VCaP (cell line): ENCODE measurements at regions not wholly inside any gene's neighbourhood (a gene's known extent, or its start where the extent isn't known, plus 50 kb on each side); places are given as distances from the start of the nearest gene placed in this dataset.

ENCODE experiments used
- H3K27ac ChIP-seq: fragments of 450-650 bp; 2 replicates; pipeline ENCODE4 v1.5.1; 2017
- CTCF ChIP-seq: fragments of 450-650 bp; conservative IDR thresholded peaks from 2 replicates; pipeline ENCODE4 v1.5.1; 2017; ENCODE audit warnings: mild to moderate bottlenecking, moderate library complexity

DNA sequence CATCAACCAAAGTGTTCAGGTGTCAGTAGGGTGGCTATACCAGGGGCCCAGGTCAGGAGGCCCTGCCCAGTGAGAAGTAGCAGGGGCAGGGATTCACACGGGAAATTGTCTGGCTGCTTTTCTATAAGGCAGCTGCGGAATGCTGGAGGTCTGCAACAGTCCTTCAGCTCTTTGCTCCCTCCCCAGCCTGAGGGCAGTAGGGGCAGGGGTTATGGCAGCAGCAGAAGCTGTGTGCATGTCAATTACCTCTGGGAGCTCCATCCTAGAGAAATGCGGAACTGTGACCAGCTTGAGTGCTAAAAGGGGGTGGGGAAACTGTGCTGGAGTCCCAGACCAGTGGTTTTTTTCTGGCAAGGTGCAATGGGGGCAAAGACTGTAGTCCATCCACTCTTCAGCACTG is 810.4 kb downstream of the PCDH7 start:
- TF ChIP-seq CTCF: no peak
- no peak overlapping the region for H3K27ac ChIP-seq

DNA sequence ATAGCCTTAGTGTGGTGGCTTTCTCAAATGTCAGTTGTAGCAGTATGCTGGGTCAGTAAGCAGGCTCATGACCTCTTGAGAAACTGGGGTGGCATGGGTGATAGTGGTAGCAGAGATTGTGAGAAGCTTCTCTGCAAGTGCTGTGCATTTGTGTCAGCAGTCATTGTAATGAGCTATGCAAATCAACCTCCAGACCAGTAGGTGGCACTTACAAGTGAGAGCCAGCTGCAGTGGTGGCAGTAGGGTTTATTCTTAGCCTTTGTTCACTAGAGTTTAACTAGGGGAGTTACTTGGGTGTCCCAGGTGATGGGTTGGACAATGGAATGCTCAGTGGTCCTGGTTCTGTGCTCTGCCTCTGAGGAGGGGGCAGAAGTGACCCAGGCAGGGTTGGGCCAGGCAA is 818.7 kb downstream of the PCDH7 start:
- no peak for TF ChIP-seq CTCF
- H3K27ac ChIP-seq: no peak overlapping the region

DNA sequence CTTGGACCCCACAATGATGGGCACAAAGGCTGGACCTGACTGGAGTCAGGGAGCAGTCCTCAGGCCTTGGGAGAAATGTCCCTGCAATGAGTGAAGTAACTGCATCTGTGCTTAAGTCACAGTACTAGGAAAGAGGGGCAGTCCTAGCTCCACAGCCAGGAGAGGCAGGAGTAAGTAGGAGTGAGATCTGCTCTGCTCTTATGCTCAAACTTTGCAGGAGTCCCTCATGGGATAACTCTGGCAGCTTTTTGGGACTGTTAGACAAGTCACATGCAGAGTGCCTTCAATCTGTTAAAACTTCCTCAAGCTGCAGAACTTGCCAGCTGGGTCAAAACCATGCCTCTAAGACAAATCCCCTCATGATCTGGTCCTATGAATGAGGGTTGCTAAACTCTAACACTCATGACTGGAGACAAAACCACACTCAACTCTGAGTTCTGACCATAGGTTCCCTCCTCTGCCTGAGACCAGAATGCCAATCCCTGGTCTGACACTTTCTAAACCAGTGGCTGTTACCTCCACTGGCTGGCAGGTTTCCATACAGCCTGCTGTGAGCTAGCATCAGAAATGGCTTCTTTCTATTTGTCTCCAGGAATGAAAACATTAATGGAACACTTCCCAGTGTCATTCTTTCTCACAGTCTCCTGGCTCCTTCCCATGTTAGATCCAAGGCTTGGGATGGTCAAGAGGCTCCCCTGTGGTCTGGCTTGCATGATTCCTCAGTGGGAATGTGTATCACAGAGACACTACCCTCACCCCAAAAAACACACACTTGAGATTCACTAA is 819.3 kb downstream of the PCDH7 start:
- TF ChIP-seq CTCF: no peak
- no peak overlapping the region for H3K27ac ChIP-seq

DNA sequence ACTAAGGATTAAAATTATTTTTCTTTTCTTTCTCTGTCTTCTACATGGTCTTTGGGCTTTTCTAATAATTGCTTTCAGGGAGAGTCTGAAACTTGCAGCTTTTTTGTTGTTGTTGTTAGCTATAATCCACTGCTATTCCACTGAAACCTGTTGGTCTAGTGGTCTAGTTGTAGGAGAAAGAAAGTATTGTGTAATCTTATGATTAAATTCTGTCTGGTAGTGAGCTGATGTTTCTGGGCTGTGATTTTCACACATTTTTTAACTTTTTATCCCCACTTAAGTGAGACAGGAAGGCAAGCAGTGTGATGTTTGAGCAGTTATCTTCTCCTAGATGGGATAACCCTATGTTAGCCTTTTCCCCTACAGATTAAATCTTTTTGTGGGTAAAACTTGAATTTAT is 825.2 kb downstream of the PCDH7 start:
- no peak for TF ChIP-seq CTCF
- H3K27ac ChIP-seq: no peak overlapping the region

DNA sequence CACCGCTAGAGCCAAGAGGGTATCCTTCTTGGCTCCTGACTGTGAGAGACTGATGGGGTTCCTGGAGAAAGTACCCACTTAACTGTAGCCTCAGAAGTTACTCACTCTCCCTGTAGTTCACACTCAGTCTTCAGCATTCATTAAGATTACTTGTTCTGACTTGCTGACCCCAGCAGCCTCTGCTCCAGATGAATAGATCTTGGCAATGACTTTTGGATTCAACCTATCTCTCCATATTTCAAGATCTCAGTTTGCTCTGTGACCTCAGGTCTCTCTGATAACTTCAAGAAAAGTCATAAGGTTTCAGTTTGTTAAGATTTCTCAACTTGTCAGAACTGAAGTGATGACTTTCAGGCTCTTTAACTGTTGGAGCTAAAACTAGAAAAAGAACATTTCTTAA is 825.6 kb downstream of the PCDH7 start:
- no peak overlapping the region for H3K27ac ChIP-seq
- no peak for TF ChIP-seq CTCF

- no peak for TF ChIP-seq CTCF
- no peak overlapping the region for H3K27ac ChIP-seq
Observed at GRCh38 chr4:31548021-31548420, 827.9 kb downstream of the PCDH7 start.

DNA sequence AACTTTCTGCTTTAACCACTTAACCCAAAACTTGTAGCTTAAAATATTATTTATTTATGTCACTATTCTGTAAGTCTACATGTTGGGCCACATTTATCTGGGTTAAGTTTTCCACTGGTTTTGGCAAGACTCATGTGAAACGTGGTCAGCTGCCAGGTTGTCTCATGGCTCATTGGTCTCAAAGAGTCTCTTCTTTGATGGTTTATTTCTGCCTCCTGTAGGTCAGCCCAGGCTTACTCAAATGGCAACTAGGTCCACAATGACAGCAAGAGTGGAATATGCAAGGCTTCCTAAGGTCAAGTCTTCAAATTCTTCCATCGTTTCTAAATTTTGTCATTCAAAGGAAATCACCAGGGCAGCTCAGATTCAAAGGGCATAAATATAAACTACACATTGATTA is 828.7 kb downstream of the PCDH7 start:
- no peak for TF ChIP-seq CTCF

More for the DNA sequence above, 828.7 kb downstream of the PCDH7 start:
- H3K27ac ChIP-seq: no peak overlapping the region
